NCI-H748 treated with DMSO at 0.1 percent for 48 hours (cell line): ENCODE measurements at regions not wholly inside any gene's neighbourhood (a gene's known extent, or its start where the extent isn't known, plus 50 kb on each side); places are given as distances from the start of the nearest gene placed in this dataset.
"Not testable (repeated sequence)": the region's sequence is repeated elsewhere in the genome, so short reads cannot be mapped to it uniquely, and the experiment has no call there.

Experiments used
- DNase-seq: peaks from one replicate; lab custom pipeline; 2025; lab: John Stamatoyannopoulos, UW

GRCh38 chr9:75197561-75197960, 109.2 kb downstream of the OSTF1 start:
- DNase-seq = no peak

GRCh38 chr9:75198436-75198835, 110.1 kb downstream of the OSTF1 start:
- no peak for DNase-seq

GRCh38 chr9:75200892-75201470, 112.7 kb downstream of the OSTF1 start:
- peak; percentile 21 for DNase-seq

- DNase-seq = no peak
Measured at GRCh38 chr9:75201480-75202209, 113.3 kb downstream of the OSTF1 start.

- not testable (repeated sequence) for DNase-seq
Measured at GRCh38 chr9:75207997-75208396, 119.7 kb downstream of the OSTF1 start.

GRCh38 chr9:75210215-75210614, 121.9 kb downstream of the OSTF1 start:
- no peak for DNase-seq

GRCh38 chr9:75213765-75214164, 125.5 kb downstream of the OSTF1 start:
- DNase-seq = no peak

GRCh38 chr9:75226403-75227139, 138.3 kb downstream of the OSTF1 start:
- DNase-seq = no peak

GRCh38 chr9:75228893-75229292, 140.6 kb downstream of the OSTF1 start:
- no peak for DNase-seq

GRCh38 chr9:75229605-75230332, 141.5 kb downstream of the OSTF1 start:
- DNase-seq = no peak

GRCh38 chr9:75230469-75230868, 142.2 kb downstream of the OSTF1 start:
- no peak for DNase-seq

- no peak for DNase-seq
Measured at GRCh38 chr9:75231167-75231566, 142.9 kb downstream of the OSTF1 start.

- no peak for DNase-seq
Measured at GRCh38 chr9:75233011-75233410, 144.7 kb downstream of the OSTF1 start.

GRCh38 chr9:75235632-75236031, 147.3 kb downstream of the OSTF1 start:
- DNase-seq = no peak

- peak; percentile 45 for DNase-seq
Measured at GRCh38 chr9:75238311-75238976, 150.1 kb downstream of the OSTF1 start.

GRCh38 chr9:75239176-75239575, 150.9 kb downstream of the OSTF1 start:
- DNase-seq = no peak

GRCh38 chr9:75242426-75242825, 154.1 kb downstream of the OSTF1 start:
- no peak for DNase-seq

- no peak for DNase-seq
Measured at GRCh38 chr9:75246949-75247348, 158.6 kb downstream of the OSTF1 start.

- peak; percentile 34 for DNase-seq
Measured at GRCh38 chr9:75265525-75265972, 177.2 kb downstream of the OSTF1 start.

GRCh38 chr9:75269197-75269596, 180.9 kb downstream of the OSTF1 start:
- DNase-seq = no peak

GRCh38 chr9:75273055-75273454, 184.7 kb downstream of the OSTF1 start:
- DNase-seq = not testable (repeated sequence)

GRCh38 chr9:75274781-75275180, 186.5 kb downstream of the OSTF1 start:
- DNase-seq = no peak
